ENCODE measurements at regions not wholly inside any gene's neighbourhood (a gene's known extent, or its start where the extent isn't known, plus 50 kb on each side); places are given as distances from the start of the nearest gene placed in this dataset.

DNA sequence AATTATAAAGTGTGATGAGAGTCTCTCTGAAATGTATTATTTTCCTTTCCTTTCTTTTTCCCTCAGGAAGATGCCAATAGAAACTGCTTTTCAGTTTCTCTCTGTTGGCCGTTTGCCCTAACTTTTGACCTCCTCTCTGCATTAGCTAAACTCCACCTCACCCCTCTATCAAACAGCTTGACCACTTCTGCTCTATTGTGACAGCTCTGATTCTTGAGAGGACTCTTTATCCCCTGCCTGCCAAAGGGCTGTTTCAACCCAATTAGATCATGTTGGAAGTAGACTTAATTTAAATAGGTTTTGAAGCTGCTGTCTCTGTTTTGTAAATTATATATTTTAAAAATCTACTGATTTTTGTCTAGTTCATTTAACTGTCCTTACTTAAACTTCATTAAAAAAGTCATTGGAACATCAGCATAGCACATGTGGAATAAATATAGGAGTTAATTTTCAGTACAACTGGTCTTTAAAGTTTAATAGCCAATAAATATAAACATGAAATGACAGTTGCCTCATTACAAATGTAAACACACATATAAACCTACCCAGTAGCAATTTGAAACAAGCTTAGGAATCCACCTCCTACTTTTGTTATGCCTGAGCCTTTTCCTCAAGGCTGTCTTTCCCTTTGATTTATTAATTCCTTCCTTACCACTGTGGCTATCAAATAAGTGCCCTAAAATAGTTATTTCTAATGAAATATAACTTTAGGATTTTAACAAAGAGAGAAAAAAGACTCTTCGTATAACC lies 152.0 kb downstream of the CHRM3 start:
- no peak for DNase-seq (ENCODE audit: low read depth in 2 of 2)

DNA sequence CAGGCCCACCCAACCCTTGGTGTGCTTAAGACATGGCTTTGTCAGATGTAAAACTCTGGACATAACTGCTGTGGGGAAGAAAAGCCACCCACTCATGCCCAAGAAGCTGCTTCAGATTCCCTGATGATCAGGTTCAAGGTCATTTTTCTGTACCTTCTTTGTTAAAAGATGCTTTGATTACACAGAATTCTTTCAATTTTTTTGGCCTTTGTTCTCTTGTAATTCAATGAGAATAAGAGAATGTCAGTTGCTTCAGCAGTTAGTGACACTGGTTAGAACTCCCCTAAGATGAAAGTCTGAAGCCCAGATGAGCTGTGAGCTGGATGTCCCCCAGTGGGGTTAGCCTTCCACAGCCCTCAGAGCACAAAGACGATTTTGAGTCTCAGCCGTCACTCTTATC lies 152.7 kb downstream of the CHRM3 start:
- DNase-seq (ENCODE audit: low read depth in 2 of 2): no peak

DNA sequence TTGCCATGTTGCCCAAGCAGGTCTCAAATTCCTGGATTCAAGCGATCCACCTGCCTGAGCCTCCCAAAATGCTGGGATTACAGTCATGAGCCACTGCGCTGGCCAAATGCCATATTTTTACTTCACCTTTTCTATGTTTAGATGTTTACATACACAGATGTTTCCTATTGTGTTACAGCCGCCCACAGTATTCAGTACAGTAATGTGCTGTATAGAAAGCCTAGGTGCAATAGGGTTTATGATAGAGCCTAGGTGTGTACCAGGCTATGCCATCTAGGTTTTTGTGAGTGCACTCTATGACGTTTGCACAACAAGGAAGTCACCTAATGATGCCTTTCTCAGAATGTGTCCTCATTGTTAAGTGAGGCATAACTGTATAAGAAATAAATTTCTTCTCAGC lies 153.4 kb downstream of the CHRM3 start:
- no peak for DNase-seq (ENCODE audit: low read depth in 2 of 2)

DNA sequence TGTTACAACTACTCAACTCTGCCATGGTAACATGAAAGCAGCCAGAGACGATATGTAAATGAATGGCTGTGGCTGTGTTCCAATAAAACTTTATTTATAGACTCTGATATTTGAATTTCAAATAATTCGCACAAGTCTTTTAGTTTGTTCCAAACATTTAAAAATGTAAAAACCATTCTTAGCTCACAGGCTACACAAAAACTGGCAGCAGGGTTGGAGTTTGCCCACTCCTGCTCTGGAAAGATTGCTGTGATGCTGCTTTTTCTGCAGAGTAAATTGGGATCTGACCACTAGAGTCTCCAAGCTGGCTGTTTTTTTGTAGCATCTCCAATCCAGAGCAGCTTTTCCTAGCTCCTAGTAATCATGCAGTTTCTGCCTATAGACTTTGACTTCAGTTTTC lies 157.5 kb downstream of the CHRM3 start:
- DNase-seq (ENCODE audit: low read depth in 2 of 2): no peak

DNA sequence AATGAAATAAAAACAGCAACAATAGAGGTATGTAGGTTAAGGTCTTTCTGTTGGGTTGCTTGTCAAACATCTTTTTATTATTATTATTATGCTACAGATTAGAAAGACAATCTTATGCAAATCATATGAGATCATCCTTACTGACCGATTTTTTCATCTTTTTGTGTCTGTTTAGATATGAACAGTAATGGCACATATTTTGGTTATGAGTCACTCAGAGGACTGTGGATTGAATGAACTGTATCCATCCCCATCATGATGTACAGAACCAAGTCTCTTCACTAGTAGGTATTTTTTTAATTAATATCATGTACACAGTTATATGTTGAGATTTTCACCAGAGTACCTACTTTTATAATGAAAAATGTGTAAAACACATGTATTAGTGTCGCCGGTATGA lies 159.1 kb downstream of the CHRM3 start:
- no peak for DNase-seq (ENCODE audit: low read depth in 2 of 2)

DNA sequence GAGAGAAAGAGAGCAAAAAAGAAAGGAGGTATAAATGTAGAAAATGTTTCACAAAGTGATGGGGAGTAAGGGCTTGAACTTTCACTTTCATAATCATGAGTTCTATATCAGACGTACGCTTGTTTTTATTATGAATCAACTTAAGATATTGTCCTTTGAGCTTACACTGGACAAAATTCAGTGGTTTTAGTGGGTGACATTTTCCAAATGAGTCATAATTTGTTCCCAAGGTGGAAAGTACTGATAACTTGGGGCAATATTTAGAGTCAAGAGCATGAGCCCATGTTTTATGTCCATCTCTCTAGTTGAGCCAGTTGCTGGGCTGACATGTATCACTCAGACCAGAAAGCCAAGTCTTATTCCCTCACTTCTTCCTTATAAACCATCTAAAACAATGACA lies 161.6 kb downstream of the CHRM3 start:
- DNase-seq (ENCODE audit: low read depth in 2 of 2): no peak

DNA sequence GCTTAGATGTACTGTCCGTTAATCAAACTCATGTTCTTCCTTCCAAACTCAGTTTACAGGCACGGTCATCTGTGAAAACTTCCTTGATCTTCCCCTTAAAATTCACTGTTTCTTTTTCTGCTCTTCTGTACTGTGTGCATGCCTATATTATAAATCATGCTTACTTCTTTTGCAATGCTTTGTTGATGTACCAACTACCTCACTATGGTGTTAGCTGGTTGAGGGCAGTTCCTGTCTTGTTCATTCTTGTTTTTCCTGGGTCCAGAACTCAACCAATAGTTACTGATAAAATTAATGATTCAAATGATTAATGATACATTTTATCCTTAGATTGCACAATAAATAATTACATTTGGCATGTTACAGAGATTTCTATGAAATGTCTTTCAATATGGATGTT lies 163.8 kb downstream of the CHRM3 start:
- DNase-seq (ENCODE audit: low read depth in 2 of 2): no peak

DNA sequence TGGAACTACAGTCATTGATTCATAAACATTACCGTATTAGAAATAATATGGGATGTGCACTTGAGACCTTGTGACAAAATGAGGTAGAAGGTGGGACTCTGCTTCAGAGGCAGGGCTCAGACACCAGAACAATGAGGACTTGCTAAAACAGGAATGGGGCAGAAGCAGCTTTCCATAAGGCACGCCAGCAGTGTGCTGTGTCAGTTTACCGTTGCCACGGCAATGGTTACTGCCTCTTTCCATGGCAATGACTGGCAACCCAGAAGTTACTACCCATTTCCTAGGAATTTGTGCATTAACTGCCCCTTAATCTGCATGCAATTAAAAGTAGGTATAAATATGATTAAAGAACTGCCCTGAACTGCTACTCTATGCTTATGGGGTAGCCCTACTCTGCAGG lies 169.0 kb downstream of the CHRM3 start:
- DNase-seq (ENCODE audit: low read depth in 2 of 2): no peak

DNA sequence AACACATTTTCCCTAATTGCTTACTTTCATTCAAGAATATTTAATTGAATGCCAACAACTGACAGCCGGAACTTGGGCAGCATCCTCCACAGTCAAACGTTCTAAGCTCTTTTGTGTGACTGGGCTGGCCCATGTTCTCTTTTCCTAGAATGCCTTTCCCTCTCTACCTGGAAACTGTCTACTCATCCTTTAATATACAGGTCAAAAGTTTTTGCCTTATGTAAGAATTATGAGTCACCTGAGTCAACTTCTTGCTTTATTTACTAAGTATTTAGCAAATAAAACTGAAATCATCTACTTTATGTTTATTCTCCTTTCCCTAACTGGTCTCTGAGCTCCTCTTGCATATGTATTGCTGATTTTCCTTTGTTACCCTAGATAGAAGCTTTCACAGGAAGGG lies 172.2 kb downstream of the CHRM3 start:
- DNase-seq (ENCODE audit: low read depth in 2 of 2): no peak

DNA sequence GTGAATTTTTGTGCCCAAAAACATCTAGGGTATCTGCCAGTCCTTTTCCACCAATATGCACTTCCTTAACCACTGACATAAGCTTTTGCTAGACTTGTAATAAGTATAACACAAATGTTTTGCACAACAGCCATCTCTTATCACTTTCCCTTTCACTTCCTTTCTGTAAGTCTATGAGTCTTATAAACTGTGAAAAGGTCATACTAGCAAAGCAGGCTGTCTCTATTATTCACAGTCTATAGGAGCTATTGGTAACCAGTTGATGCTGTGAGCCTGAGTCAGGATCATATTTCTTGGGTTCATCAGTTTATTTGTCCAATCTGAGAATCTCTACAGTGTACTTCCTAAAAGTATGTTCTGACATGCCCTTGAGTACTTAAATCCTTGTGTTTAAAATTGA lies 172.6 kb downstream of the CHRM3 start:
- no peak for DNase-seq (ENCODE audit: low read depth in 2 of 2)

DNA sequence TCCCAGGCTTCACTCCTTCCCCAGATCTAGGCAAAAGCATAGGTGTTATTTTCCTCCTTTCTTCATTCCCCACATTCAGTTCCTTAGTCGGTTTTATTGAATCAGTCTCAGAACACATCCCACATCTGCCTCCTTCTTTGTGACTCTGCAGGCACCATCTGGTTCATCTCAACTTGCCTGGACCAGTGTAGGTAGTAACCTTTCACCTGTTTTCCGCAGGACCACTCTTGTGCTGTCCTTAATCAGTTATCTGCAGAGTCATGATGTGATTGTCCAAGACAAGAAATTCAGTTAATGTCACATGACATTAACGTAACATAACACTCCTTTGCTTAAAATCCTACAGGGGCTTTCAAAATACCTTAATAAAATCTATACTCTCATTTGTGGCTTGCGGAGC lies 174.6 kb downstream of the CHRM3 start:
- DNase-seq (ENCODE audit: low read depth in 2 of 2): no peak

DNA sequence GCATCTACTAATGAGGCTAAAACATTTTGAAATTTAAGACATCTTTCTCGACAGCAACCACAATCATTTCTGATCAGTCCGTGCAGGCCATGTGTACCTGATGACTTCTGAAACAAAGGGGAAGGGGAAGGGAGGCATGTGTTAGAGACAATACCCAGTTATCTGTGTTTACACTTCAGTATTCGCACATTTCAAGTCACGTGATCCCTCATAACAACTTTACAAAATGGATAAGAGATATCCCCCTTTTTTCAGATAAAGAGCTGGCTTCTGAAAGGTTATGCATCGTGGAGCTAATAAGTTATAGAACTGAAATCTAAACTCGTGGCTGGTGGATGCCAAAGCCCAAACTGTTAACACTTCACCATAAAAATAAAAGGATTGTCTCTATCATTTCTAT lies 175.7 kb downstream of the CHRM3 start:
- no peak for DNase-seq (ENCODE audit: low read depth in 2 of 2)

DNA sequence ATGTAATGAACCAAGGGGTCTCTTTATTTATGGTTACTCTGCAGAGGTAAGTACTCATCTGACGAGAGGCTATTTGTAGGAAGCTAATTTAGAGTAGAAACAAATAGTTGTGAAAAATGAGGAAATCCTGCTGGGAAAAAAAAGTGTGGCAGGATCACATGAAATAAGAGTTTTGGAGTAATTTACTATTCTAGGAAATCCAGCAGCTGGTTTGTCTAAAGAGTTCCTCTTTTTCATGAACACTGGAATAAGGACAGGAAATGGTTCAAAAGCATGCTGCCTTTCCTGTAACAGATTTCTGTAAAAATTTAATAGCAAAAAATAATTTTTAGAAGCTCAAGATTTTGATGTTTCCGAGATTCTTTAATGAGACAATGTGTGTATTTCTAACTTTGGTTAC lies 177.3 kb downstream of the CHRM3 start:
- DNase-seq (ENCODE audit: low read depth in 2 of 2): no peak

DNA sequence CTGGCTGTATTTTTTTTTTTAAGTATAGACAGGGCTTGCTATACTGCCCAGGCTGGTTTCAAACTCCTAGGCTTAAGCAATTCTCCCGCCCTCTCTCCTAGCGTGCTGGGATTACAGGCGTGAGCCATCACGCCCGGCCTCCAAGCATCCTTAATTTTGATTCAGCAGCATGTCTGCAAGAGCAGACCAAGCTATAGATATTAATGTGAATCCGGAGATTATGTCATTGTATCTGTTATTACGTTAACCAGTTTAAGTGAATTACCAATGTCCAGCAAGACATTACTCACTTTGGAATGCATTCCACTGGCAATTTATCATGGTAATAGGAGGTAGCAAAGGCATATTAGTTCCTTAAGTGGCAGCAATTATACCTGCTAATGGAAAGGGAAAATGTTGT lies 179.7 kb downstream of the CHRM3 start:
- DNase-seq (ENCODE audit: low read depth in 2 of 2): no peak

DNA sequence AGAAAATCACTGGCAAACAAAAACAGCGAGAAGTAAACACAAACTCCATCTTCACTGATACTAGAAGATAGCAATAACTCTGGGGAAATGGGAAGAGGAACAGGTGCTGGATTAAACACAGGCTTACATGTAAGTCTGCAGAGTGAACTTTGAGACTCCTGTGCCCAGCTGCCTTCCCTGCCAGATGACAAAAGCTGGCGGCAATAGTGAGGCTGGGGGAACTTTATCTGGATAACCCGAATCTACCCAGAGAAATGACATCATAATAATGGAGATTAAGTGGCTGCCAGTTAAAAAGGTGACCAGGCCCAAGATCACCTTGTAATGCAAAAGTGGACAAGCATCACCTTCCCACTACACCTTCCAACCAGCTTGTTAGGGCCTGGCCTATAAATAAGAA lies 184.5 kb downstream of the CHRM3 start:
- no peak for DNase-seq (ENCODE audit: low read depth in 2 of 2)

DNA sequence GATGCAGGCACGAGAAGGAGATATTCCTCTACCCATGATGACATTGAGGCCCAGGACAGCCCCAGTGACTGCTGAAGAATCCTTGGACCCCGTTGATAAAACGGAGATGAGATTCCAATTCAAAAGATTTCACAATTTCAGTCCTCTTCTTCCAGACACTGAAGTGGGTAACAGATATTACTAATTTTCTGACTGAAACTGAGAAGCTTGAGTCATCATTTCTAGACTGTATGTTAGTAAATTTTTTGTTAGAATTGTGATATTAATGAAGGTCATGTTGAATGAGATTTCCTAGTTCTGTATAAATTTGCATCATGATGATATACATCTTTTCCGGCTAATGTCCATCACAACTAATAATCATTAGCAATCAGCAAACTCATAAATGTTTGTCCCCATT lies 185.8 kb downstream of the CHRM3 start:
- DNase-seq (ENCODE audit: low read depth in 2 of 2): no peak

DNA sequence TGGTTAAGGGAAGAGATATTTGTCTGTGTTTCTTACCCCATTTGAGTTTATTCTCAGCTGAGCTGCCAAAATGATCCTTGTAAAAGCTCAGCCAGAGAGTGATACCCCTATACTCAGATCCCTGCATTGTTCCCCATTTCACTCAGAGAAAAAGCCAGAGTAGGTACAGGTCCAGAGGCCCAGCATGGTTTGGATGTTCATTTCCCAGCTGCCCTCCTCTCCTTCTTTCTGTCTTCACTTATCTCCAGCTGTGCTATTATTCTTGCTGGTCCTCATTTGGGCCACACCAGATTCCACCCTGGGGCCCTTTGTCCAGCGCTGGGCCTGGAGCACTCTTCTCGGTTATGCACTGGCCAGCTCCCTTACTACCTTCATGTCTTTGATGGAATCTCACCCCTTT lies 187.7 kb downstream of the CHRM3 start:
- no peak for DNase-seq (ENCODE audit: low read depth in 2 of 2)

DNA sequence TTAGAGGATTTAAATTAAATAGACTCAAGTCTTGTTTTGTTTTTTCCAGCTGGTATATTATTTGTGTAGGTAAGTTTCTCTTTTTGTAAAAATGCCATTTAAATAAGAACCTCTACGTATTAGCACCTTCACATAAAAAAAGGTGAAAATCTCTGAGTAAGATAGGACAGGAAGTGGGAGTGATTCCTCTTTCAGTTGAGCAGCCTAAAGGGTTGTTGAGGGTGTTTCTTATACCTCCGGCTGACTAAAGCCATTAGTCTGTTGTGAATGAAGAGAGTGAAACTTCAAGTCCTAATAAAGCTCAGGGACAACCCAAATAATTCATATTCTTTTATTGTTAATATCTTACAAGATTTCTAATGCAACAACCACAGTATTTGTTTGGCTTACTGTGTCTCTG lies 188.7 kb downstream of the CHRM3 start:
- no peak for DNase-seq (ENCODE audit: low read depth in 2 of 2)

DNA sequence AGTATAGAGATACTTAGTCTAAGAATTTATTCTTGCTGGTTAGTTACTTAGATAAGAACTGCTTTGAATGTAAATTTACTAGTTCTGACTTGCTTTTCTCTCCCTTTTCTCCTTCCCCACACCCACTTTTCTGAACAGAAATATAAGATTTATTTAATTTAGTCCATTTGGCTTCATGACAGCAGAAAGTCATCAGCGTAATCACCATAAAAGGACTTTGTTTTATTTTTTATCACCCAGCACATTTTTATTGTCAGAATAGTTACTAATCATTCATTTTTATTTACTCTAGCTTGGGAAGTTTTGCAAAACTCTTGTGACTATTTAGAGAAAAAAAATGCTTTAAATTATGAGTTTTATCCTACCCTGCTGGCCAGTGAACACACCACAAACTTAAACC lies 197.2 kb downstream of the CHRM3 start:
- no peak for DNase-seq (ENCODE audit: low read depth in 2 of 2)

DNA sequence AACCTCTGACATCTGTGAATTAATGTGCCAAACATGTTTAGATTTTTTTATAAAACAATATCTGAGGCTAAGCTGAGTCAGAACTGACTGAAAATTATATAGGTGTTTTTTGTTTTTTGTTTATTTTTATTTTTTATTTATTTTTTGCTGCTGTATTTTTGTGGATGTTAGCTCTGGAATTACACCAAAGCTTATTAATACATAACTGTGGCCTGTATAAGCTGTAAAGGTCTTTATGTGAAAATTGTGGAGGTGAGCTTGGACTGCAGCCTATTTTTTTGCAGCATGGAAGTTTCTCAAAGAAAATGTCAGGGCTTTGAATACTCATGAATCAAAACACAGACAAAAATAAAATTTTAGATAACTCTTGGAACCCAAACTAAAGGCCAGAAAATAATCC lies 199.8 kb downstream of the CHRM3 start:
- DNase-seq (ENCODE audit: low read depth in 2 of 2): no peak

DNA sequence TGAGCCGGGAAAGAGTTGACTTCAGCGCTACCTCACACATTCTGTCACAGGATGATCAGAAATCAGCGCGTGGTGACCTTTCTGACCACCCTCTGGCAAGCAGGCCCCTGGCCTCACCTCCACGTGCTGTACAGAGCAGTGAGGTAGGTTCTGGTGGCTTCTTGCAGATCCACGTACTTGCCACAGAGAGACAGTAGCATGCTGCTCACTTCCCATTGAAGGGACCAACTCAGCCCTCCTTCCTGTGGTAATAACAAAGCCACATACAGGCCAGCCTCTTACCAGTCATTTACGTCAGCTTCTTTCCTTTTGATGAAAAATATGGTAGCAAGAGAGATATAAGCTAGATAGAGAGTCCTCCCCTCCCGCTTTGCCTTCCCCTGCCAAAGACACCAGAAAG lies 200.7 kb downstream of the CHRM3 start:
- no peak for DNase-seq (ENCODE audit: low read depth in 2 of 2)

DNA sequence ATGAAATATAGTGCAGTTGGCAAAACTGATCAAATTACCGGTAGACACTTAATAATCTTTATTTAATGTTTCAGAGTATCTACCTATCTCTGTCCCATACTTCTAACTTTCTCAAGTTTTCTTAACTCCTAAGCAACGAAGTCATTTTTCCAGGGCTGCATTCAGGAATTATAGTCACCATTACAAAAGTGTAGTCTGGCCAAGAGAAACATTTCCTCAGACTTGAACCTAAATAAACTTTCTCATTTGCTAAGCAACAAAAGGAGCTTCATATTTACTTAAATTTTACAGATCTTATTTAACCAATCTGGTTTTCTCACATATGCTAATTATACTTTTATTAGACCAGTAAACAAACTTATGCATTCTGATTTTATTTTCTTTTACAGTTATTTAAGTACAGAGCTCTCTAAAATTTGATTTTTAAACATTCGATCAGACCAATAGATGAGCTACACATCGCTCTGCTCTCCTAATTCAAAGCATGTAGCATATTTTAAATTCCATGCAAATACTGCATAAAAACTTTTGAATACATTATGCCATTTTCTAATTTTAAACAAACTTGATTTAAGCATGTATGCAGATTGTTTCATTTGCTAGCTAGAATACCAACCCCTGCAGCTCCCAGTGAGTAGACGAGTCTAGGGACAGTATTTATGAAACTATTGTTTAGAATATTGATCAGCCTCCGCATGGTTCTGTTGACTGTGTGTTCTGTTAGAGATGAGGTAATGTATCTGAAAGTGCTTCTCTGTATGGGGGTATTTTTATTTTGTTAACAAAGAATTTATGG lies 201.4 kb downstream of the CHRM3 start:
- no peak for DNase-seq (ENCODE audit: low read depth in 2 of 2)

DNA sequence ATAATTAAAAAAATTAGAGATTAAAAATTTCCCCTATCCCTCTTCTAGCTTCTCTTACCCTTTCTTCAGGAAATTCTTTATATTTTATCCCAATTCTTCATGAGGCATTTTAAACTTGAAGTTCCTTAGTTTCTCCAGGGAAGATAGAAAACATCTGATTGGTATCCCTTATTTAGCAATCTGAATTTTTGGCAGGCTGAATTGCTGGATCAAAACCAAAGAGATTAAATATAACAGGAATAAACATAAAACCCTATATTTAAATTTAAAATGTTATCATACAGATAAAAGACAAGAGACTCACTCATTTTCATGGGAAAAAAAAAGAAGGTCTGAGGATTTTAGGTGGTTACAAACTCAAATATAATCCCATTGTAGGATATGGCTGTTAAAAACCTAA lies 204.2 kb downstream of the CHRM3 start:
- no peak for DNase-seq (ENCODE audit: low read depth in 2 of 2)

Data from lung microvascular endothelial cell (primary cell).